HCT116 (cell line): ENCODE measurements at regions not wholly inside any gene's neighbourhood (a gene's known extent, or its start where the extent isn't known, plus 50 kb on each side); places are given as distances from the start of the nearest gene placed in this dataset.

Source experiments
- JUND ChIP-seq: IDR thresholded peaks from 2 replicates; pipeline ENCODE4 v1.6.1; 2012
- POLR2A ChIP-seq: IDR thresholded peaks from 2 replicates; pipeline ENCODE4 v1.7.0; 2011; ENCODE audit warnings: borderline replicate concordance; ENCODE audit not compliant: insufficient read depth, insufficient read length; ENCODE audit errors: extremely low read depth
- POLR2AphosphoS5 ChIP-seq: IDR thresholded peaks from 2 replicates; pipeline ENCODE4 v1.6.1; 2011; ENCODE audit warnings: mild to moderate bottlenecking, low read depth, low read length, moderate library complexity

GRCh38 chr19:28697308-28697707 lies 515.6 kb downstream of the UQCRFS1 start:
- TF ChIP-seq POLR2AphosphoS5 = no peak
- TF ChIP-seq POLR2A = no peak
- TF ChIP-seq JUND = no peak
